IMR-90 (cell line): ENCODE measurements at regions not wholly inside any gene's neighbourhood (a gene's known extent, or its start where the extent isn't known, plus 50 kb on each side); places are given as distances from the start of the nearest gene placed in this dataset.

ENCODE experiments used
- RCOR1 ChIP-seq: IDR thresholded peaks from 2 replicates; pipeline ENCODE4 v1.6.1; 2012; ENCODE audit warnings: mild to moderate bottlenecking, low read length, improper control_type of control experiment; ENCODE audit not compliant: insufficient replicate concordance
- SMC3 ChIP-seq: fragments of 150-350 bp; IDR thresholded peaks from 2 replicates; pipeline ENCODE4 v1.6.1; 2016; ENCODE audit warnings: low read depth, mild to moderate bottlenecking, antibody characterized with exemption, low read length, moderate library complexity

- TF ChIP-seq SMC3 (no peak), RCOR1 (no peak)
Measured at GRCh38 chr6:142612956-142613355, 311.1 kb downstream of the ADGRG6 start.
